ENCODE measurements at regions not wholly inside any gene's neighbourhood (a gene's known extent, or its start where the extent isn't known, plus 50 kb on each side); places are given as distances from the start of the nearest gene placed in this dataset.

DNA sequence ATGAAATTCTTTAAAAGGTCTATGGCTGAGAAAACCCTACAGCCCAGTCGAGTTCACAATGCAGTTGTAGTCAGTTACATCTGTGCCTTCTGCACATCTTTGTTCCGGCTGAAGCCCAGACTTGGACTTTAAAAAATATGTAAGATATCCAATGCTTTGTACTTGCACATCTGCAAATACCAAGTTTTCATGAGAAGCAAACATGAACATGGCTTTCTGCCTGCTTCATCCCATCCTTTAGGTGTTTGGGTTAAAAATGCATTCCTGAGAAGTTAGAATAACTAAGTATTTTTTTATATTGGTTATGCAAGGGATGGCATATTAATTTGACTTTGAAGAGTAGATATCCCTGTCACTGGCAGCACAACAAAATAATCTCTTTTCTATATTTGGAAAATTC, 528.4 kb downstream of the METTL15 start:
- Histone ChIP-seq H2AFZ (no peak overlapping the region), H3K27me3 (ENCODE audit: control insufficient read depth, insufficient read depth, low read length) (no peaks in the 10 kb centered on the region), H3K27ac (no peak overlapping the region), H3K4me3 (ENCODE audit: low read depth, low read length) (no peak overlapping the region), H3K36me3 (ENCODE audit: control insufficient read depth, insufficient read depth, low read length) (no peaks in the 10 kb centered on the region), H3K9ac (no peak overlapping the region), H3K4me2 (ENCODE audit: low read length) (no peak overlapping the region), H3K4me1 (no peaks in the 10 kb centered on the region), H3K79me2 (no peaks in the 10 kb centered on the region), H3K9me3 (ENCODE audit: control insufficient read depth, low read length) (no peaks in the 10 kb centered on the region)
- TF ChIP-seq, protein P1, sequence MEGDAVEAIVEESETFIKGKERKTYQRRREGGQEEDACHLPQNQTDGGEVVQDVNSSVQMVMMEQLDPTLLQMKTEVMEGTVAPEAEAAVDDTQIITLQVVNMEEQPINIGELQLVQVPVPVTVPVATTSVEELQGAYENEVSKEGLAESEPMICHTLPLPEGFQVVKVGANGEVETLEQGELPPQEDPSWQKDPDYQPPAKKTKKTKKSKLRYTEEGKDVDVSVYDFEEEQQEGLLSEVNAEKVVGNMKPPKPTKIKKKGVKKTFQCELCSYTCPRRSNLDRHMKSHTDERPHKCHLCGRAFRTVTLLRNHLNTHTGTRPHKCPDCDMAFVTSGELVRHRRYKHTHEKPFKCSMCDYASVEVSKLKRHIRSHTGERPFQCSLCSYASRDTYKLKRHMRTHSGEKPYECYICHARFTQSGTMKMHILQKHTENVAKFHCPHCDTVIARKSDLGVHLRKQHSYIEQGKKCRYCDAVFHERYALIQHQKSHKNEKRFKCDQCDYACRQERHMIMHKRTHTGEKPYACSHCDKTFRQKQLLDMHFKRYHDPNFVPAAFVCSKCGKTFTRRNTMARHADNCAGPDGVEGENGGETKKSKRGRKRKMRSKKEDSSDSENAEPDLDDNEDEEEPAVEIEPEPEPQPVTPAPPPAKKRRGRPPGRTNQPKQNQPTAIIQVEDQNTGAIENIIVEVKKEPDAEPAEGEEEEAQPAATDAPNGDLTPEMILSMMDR (IDR thresholded peaks at IDR 0.05), result no peak

DNA sequence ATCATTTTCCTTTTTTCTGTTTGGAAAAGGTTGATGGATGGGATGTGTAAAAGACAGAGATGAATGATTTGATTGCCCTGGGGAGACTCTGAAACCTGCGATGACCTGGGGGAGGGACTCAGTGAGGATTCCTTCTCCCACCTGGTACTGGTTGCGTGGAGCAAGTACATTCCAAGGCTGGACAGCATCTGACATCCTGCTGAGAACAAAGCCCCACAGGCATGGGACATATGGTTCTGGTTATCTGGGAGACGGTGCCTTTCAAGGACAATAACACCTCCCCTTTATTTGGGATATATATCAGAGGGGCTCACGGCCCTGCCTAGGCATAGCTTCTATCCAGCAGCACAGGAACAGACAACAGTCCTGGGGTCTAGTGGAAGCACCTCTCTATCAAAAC, 527.8 kb downstream of the METTL15 start:
- Histone ChIP-seq H3K79me2 (no peaks in the 10 kb centered on the region), H3K4me3 (ENCODE audit: low read depth, low read length) (no peak overlapping the region), H3K4me2 (ENCODE audit: low read length) (no peak overlapping the region), H2AFZ (no peak overlapping the region), H3K27me3 (ENCODE audit: control insufficient read depth, insufficient read depth, low read length) (no peaks in the 10 kb centered on the region), H3K4me1 (no peaks in the 10 kb centered on the region), H3K9me3 (ENCODE audit: control insufficient read depth, low read length) (no peaks in the 10 kb centered on the region), H3K9ac (no peak overlapping the region), H3K27ac (no peak overlapping the region), H3K36me3 (ENCODE audit: control insufficient read depth, insufficient read depth, low read length) (no peaks in the 10 kb centered on the region)
- TF ChIP-seq, protein P1 (IDR thresholded peaks at IDR 0.05), result no peak

DNA sequence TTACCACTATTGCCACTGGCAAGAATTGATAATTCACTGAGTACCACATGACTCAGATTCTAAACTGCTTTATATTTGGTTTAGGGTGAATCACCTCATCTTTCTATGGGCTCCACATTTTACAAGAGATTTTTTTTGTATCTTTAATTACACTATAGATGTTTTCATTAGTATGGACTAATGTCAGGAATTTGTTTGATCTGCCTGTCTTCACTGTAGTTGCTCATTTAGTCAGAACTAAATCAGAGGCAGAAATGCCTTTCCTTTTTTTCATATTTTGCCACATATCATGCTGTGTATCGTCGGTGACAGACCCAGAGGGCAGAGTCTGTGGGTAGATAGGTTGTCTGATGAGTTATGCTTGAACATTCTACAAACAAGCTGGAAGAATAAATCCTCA, 524.1 kb downstream of the METTL15 start:
- H3K79me2 ChIP-seq, result no peaks in the 10 kb centered on the region
- H3K36me3 ChIP-seq (ENCODE audit: control insufficient read depth, insufficient read depth, low read length), result no peaks in the 10 kb centered on the region
- no peaks in the 10 kb centered on the region for H3K4me1 ChIP-seq
- no peak overlapping the region for H3K27ac ChIP-seq
- no peaks in the 10 kb centered on the region for H3K27me3 ChIP-seq (ENCODE audit: control insufficient read depth, insufficient read depth, low read length)
- H3K4me2 ChIP-seq (ENCODE audit: low read length), result no peak overlapping the region
- no peak overlapping the region for H3K9ac ChIP-seq
- no peak overlapping the region for H2AFZ ChIP-seq
- H3K9me3 ChIP-seq (ENCODE audit: control insufficient read depth, low read length), result no peaks in the 10 kb centered on the region
- no peak overlapping the region for H3K4me3 ChIP-seq (ENCODE audit: low read depth, low read length)
- TF ChIP-seq, protein P1 (IDR thresholded peaks at IDR 0.05), result no peak

DNA sequence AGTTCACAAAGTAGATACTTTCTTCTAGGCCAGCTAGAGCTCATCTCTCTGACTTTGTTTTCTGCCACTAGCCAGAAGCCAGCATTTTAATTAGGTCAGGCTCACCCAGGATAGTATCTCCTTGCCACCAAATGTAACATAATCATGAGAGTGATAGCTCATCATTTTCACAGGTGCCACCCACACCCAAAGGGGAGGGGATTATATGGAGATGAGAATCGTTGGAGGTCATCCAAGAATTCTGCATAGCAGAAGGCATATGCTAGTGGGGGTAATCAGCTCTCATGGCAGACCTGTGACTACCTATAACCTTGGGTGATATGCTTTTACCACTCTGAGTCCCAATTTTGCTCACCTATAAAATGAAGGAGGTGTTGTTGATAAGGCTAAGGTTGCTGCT, 523.0 kb downstream of the METTL15 start:
- Histone ChIP-seq H3K27me3 (ENCODE audit: control insufficient read depth, insufficient read depth, low read length) (no peaks in the 10 kb centered on the region), H3K4me2 (ENCODE audit: low read length) (no peak overlapping the region), H3K36me3 (ENCODE audit: control insufficient read depth, insufficient read depth, low read length) (no peaks in the 10 kb centered on the region), H3K27ac (no peak overlapping the region), H3K4me3 (ENCODE audit: low read depth, low read length) (no peak overlapping the region), H3K9me3 (ENCODE audit: control insufficient read depth, low read length) (no peaks in the 10 kb centered on the region), H2AFZ (no peak overlapping the region), H3K79me2 (no peaks in the 10 kb centered on the region), H3K9ac (no peak overlapping the region), H3K4me1 (no peaks in the 10 kb centered on the region)
- TF ChIP-seq, protein P1 (IDR thresholded peaks at IDR 0.05), result no peak

DNA sequence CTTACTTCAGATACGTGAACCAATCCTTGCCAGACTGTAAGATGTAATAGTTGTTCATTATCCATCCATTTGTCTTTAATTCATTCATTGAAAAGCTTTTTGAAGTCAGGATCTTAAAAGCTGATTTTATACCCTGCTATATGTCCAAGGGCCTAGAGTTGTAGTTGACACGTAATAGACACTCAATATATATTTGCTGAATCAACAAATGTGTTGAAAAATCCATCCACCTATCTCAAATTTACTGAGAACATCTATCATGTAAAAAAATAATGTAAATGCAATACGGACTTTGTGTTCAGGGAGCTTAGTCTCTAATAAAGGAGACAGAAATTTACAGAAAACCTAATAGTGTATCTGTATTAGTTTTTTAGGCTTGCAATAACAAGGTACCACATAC, 521.0 kb downstream of the METTL15 start:
- Histone ChIP-seq H3K4me2 (ENCODE audit: low read length) (no peak overlapping the region), H3K79me2 (no peaks in the 10 kb centered on the region), H3K9me3 (ENCODE audit: control insufficient read depth, low read length) (no peaks in the 10 kb centered on the region), H3K27me3 (ENCODE audit: control insufficient read depth, insufficient read depth, low read length) (no peaks in the 10 kb centered on the region), H3K36me3 (ENCODE audit: control insufficient read depth, insufficient read depth, low read length) (no peaks in the 10 kb centered on the region), H3K4me1 (no peaks in the 10 kb centered on the region), H2AFZ (no peak overlapping the region), H3K9ac (no peak overlapping the region), H3K27ac (no peak overlapping the region), H3K4me3 (ENCODE audit: low read depth, low read length) (no peak overlapping the region)
- TF ChIP-seq, protein P1 (IDR thresholded peaks at IDR 0.05), result no peak

All from parathyroid adenoma (tissue), 2 donors.